Endothelial cell of umbilical vein (primary cell): ENCODE measurements at regions not wholly inside any gene's neighbourhood (a gene's known extent, or its start where the extent isn't known, plus 50 kb on each side); places are given as distances from the start of the nearest gene placed in this dataset.

Experiments
- BruUV-seq: library from RNA; stranded (reverse); fragments of 400-500 nt; replicated peaks from 2 replicates; lab custom pipeline; 2021; lab: Mats Ljungman, UMichigan
- CTCF ChIA-PET: fragments of 300-600, 350-600 bp; sonication (Branson Sonifier 250); formaldehyde crosslinking; loops from one replicate; lab custom pipeline; 2021; ENCODE audit warnings: antibody characterized with exemption, inconsistent platforms; lab: Charles Lee
- POLR2A ChIA-PET: fragments of 300-600, 350-600 bp; sonication (Branson Sonifier 250); formaldehyde crosslinking; loops from one replicate; lab custom pipeline; 2021; ENCODE audit warnings: antibody characterized with exemption, inconsistent platforms; lab: Charles Lee
- DNase-seq: peaks from one replicate; pipeline ENCODE4 v3.0.0-alpha.2; 2011; ENCODE audit warnings: low read depth, low spot score
- FAIRE-seq: peaks from 2 replicates; lab custom pipeline; 2011; peaks lifted over from hg19 to GRCh38; lab: Jason Lieb, UNC
- H2AFZ ChIP-seq: 2 replicates; pipeline ENCODE4 v1.6.0; 2012; ENCODE audit warnings: low read depth, low read length, control low read depth, inconsistent platforms
- H3K27ac ChIP-seq: 2 replicates; pipeline ENCODE4 v1.5.1; 2011; ENCODE audit warnings: low read depth, mild to moderate bottlenecking, control low read depth, low read length, moderate library complexity; ENCODE audit not compliant: insufficient read depth
- H3K27me3 ChIP-seq, 2 experiments: 2 replicates each; pipeline versions ENCODE4 v1.6.0 to v1.6.1; 2011; ENCODE audit warnings: low read length in 2 of 2, mixed read lengths in 1 of 2; ENCODE audit not compliant: control insufficient read depth in 2 of 2, insufficient read depth in 2 of 2
- H3K36me3 ChIP-seq, 2 experiments: 2 replicates in 1 of 2; 3 replicates in 1 of 2; pipeline ENCODE4 v1.5.1; 2011; ENCODE audit warnings: low read length in 2 of 2, mild to moderate bottlenecking in 1 of 2, moderate library complexity in 1 of 2; ENCODE audit not compliant: control insufficient read depth in 2 of 2, insufficient read depth in 2 of 2; ENCODE audit errors: extremely low read depth in 1 of 2
- H3K4me1 ChIP-seq: 3 replicates; pipeline ENCODE4 v1.5.1; 2011; ENCODE audit warnings: mild to moderate bottlenecking, low read length; ENCODE audit not compliant: control insufficient read depth, insufficient read depth; ENCODE audit errors: extremely low read depth
- H3K4me2 ChIP-seq: 2 replicates; pipeline ENCODE4 v1.6.1; 2011; ENCODE audit warnings: low read length, control low read depth, mixed read lengths; ENCODE audit not compliant: insufficient read depth
- H3K4me3 ChIP-seq, 3 experiments: fragments of 200-600 bp in 1 of 3; sonication (generic), shearing (Covaris generic) in 1 of 3; replicated peaks in 1 of 3; 2 replicates each; pipeline ENCODE4 v1.5.1; 2011 to 2016; ENCODE audit warnings: control low read depth in 3 of 3, low read length in 3 of 3, mild to moderate bottlenecking in 2 of 3, inconsistent platforms in 1 of 3, low read depth in 1 of 3, moderate library complexity in 1 of 3; ENCODE audit not compliant: insufficient read depth in 1 of 3
- H3K79me2 ChIP-seq: 2 replicates; pipeline ENCODE4 v1.6.0; 2012; ENCODE audit warnings: low read length, inconsistent platforms; ENCODE audit not compliant: control insufficient read depth, insufficient read depth
- H3K9ac ChIP-seq: replicated peaks from 2 replicates; pipeline ENCODE3; 2011; ENCODE audit warnings: low read length, control low read depth; ENCODE audit not compliant: insufficient read depth; ENCODE audit errors: extremely low read depth
- H3K9me1 ChIP-seq: replicated peaks from 3 replicates; pipeline ENCODE4 v1.6.0; 2011; ENCODE audit warnings: mild to moderate bottlenecking, low read length; ENCODE audit not compliant: control insufficient read depth, insufficient read depth; ENCODE audit errors: extremely low read depth
- H3K9me3 ChIP-seq: replicated peaks from 2 replicates; pipeline ENCODE4 v1.5.1; 2012; ENCODE audit warnings: low read length, inconsistent platforms; ENCODE audit not compliant: control insufficient read depth, insufficient read depth
- H4K20me1 ChIP-seq: replicated peaks from 2 replicates; pipeline ENCODE3; 2011; ENCODE audit warnings: mild to moderate bottlenecking, low read length; ENCODE audit not compliant: control insufficient read depth, insufficient read depth; ENCODE audit errors: extremely low read depth
- CTCF ChIP-seq, 2 donors: IDR thresholded peaks; 1 replicate in 1 of 2; 2 replicates in 1 of 2; pipeline ENCODE4 v1.5.1; 2011; ENCODE audit warnings: low read length in 2 of 2, mild to moderate bottlenecking in 2 of 2, moderate library complexity in 2 of 2, control low read depth in 1 of 2, inconsistent platforms in 1 of 2, low read depth in 1 of 2; ENCODE audit not compliant: insufficient read depth in 1 of 2; ENCODE audit errors: extremely low read depth in 1 of 2
- EZH2 ChIP-seq: IDR thresholded peaks from 2 replicates; pipeline ENCODE4 v1.6.1; 2012; ENCODE audit warnings: borderline replicate concordance, low read depth, mild to moderate bottlenecking, moderate library complexity, low read length, inconsistent platforms; ENCODE audit not compliant: severe bottlenecking
- FOS ChIP-seq: IDR thresholded peaks from 2 replicates; pipeline ENCODE4 v1.6.1; 2011; ENCODE audit warnings: mild to moderate bottlenecking, low read length, moderate library complexity, borderline replicate concordance; ENCODE audit not compliant: insufficient read depth
- GATA2 ChIP-seq: IDR thresholded peaks from 2 replicates; pipeline ENCODE4 v1.7.0; 2011; ENCODE audit warnings: low read depth, mild to moderate bottlenecking, moderate library complexity, mixed read lengths, low read length; ENCODE audit not compliant: insufficient read length, insufficient read depth
- JUN ChIP-seq: IDR thresholded peaks from 2 replicates; pipeline ENCODE4 v1.6.1; 2011; ENCODE audit warnings: borderline replicate concordance, low read depth; ENCODE audit not compliant: insufficient read length, insufficient read depth
- MAX ChIP-seq: IDR thresholded peaks from 2 replicates; pipeline ENCODE4 v1.6.1; 2011; ENCODE audit not compliant: insufficient read depth, insufficient read length
- MYC ChIP-seq: IDR thresholded peaks from one replicate; pipeline ENCODE4 v1.6.1; 2011; ENCODE audit warnings: mild to moderate bottlenecking, low read depth, low read length
- POLR2A ChIP-seq: IDR thresholded peaks from 2 replicates; pipeline ENCODE4 v1.6.1; 2012; ENCODE audit warnings: low read depth, mild to moderate bottlenecking, control low read depth, low read length
- POLR2AphosphoS5 ChIP-seq: IDR thresholded peaks from 2 replicates; pipeline ENCODE4 v1.6.1; 2012; ENCODE audit warnings: low read depth, mild to moderate bottlenecking, control low read depth, low read length, moderate library complexity; ENCODE audit not compliant: insufficient read depth
- dilution Hi-C: fragments of 300-500 bp; cut with MboI; formaldehyde crosslinking; loops from one replicate; pipeline ENCODE4 v1.15.0; 2019; ENCODE audit warnings: low sequenced_read_pairs; ENCODE audit not compliant: extremely low pct_ligation_motif_present
- intact Hi-C: fragments of 100-400 bp; cut with micrococcal nuclease; formaldehyde crosslinking; loops from one replicate; pipeline ENCODE4 v1.10.0; 2022

DNA sequence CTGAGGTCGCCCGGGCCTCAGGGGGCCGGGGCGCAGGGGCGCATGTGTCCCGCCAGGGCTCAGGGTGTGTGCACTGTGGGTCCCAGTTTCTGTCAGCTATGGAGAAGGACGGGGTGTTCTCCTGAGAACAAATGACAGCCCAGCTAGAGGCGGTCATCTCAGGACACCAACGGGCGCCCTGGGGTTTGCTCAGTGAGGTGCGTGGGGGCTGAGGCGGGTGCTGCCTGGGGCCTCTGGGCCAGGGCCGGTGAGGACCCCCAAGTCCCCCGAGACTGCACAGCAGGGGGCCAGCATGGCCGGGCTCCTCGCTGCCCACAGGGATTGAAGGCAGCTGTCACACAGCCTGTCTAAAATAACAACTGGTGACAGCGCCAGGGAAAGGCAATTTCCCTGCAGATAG, 808.8 kb upstream of the SOX11 start:
- intact Hi-C loops (no loop called here), dilution Hi-C loops (no loop called here)
- H2AFZ ChIP-seq: no peak overlapping the region
- no TSS peak for BruUV-seq
- no peaks in the 10 kb centered on the region for H3K9me1 ChIP-seq
- no peaks in the 10 kb centered on the region for H3K27me3 ChIP-seq
- no peaks in the 10 kb centered on the region for H3K36me3 ChIP-seq
- DNase-seq (no peak), FAIRE-seq (no peak)
- CTCF ChIA-PET: no interaction called here
- no peak overlapping the region for H3K9ac ChIP-seq
- H3K4me1 ChIP-seq: no peaks in the 10 kb centered on the region
- no peak overlapping the region for H3K27ac ChIP-seq
- no peaks in the 10 kb centered on the region for H3K9me3 ChIP-seq
- H3K4me2 ChIP-seq: no peak overlapping the region
- H4K20me1 ChIP-seq: no peaks in the 10 kb centered on the region
- H3K4me3 ChIP-seq: no peak overlapping the region
- H3K79me2 ChIP-seq: no peaks in the 10 kb centered on the region
- no peak for TF ChIP-seq MYC
- TF ChIP-seq POLR2AphosphoS5: no peak
- no peak for TF ChIP-seq POLR2A
- no peak for TF ChIP-seq JUN
- no peak for TF ChIP-seq GATA2
- TF ChIP-seq EZH2: no peak
- TF ChIP-seq MAX: no peak
- no peak for TF ChIP-seq CTCF (IDR thresholded peaks at IDR 0.05; ENCODE audit: extremely low read depth in 1 of 2, insufficient read depth in 1 of 2, low read depth in 1 of 2, low read length in 2 of 2)
- no peak for TF ChIP-seq FOS
- POLR2A ChIA-PET: no interaction called here
